ENCODE measurements at regions not wholly inside any gene's neighbourhood (a gene's known extent, or its start where the extent isn't known, plus 50 kb on each side); places are given as distances from the start of the nearest gene placed in this dataset.
"Not testable (repeated sequence)": the region's sequence is repeated elsewhere in the genome, so short reads cannot be mapped to it uniquely, and the experiment has no call there.

DNA sequence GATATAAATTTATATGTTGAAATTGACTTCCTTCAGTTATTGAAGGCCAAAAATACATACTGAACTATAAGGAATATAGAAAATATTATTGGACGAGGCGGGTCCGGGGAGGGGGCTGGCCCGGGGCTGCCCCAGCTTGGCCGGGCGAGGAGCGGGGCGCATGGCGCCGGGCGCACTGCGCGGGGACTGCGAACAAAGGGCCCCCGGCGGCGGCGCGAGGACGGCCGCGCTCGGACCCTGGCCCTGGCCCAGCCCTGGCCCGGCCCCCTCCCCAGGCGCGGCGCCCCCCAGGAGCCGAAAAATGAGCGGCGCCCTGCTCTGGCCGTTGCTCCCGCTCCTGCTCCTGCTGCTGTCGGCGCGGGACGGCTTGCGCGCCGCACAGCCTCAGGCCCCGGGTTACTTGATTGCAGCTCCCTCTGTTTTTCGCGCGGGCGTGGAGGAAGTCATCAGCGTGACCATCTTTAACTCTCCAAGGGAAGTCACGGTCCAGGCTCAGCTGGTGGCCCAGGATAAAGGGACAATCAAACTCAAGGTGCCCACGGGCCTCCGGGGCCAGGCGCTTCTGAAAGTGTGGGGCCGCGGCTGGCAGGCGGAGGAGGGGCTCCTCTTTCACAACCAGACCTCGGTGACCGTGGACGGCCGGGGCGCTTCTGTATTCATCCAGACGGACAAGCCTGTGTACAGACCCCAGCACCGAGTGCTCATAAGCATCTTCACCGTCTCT lies 1247.6 kb upstream of the PHF14 start:
- not testable (repeated sequence) for DNase-seq

DNA sequence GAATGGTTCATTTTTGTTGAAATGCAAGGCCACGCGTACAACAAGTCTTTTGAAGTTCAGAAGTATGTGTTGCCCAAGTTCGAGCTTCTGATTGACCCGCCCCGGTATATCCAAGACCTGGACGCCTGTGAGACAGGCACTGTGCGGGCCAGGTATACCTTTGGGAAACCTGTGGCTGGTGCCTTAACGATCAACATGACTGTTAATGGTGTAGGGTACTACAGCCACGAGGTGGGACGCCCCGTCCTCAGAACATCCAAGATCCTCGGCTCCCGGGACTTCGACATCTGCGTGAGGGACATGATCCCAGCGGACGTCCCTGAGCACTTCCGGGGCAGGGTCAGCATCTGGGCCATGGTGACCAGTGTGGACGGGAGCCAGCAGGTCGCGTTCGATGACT lies 1246.9 kb upstream of the PHF14 start:
- DNase-seq, result not testable (repeated sequence)

DNA sequence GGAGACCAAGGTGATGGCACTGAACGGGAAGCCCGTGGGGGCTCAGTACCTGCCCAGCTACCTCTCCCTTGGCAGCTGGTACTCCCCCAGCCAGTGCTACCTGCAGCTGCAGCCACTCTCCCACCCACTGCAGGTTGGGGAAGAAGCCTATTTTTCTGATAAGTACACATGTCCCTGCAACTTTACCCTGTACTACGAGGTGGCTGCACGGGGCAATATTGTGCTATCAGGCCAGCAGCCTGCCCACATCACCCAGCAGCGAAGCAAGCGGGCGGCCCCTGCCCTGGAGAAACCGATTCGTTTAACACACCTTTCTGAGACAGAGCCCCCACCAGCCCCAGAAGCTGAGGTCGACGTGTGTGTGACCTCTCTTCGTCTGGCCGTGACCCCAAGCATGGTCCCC lies 1246.2 kb upstream of the PHF14 start:
- not testable (repeated sequence) for DNase-seq

DNA sequence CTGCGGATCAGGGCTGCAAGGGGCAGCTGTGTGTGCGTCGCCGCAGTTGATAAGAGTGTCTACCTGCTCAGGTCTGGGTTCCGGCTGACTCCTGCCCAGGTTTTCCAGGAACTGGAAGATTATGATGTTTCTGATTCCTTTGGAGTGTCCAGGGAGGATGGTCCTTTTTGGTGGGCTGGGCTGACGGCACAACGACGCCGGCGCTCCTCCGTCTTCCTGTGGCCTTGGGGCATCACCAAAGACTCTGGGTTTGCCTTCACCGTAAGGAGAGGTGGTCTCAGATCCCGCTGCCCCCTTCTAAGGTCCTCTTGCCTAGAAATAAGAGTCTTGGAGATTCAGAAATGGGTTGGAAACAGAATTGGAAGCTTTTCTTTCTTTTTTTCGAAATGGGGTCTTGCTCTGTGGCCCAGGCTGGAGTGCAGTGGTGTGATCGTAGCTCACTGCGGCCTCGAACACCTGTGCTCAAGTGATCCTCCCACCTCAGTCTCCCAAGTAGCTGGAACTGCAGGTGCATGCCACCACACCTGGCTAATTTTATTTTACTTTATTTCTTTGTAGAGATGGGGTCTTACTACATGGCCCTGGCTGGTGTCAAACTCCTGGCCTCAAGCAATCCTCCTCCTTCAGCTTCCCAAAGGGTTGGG lies 1245.5 kb upstream of the PHF14 start:
- DNase-seq, result not testable (repeated sequence)

DNA sequence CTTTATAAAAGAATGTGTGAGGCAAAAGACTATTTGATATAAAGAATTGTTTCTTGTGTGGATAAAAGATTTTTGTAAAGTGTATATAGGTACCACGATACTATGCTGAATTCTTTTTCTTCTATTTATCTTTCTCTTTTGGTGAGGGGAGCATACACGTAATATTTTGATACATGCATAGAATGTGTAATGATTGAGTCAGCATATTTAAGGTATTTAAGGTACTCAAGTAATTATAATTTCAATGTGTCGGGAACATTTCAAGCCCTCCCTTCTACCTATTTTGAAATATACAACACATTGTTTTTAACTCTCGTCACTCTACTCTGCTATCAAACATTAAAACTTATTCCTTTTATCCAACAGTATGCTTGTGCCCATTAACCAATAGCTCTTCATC lies 1221.6 kb upstream of the PHF14 start:
- DNase-seq, result no peak

DNA sequence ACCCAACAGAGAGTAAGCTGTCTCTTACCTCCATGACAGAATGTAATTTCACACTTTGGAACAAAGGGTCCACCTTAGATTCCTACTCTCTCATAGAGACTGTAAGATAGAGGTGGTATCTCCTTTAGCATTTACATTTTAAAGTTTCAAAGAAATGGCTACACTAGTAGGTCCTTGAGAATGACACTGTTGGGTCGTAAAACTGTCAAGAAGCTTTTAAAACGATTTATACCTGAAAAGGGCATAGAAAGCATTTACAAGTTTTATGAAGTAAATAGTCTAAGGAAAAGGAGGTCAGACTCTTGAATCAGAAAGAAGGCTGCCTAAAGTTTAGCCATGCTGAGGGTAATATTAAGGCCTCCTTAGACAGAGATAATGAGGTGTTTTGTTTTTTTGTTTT lies 1212.4 kb upstream of the PHF14 start:
- DNase-seq, result no peak

DNA sequence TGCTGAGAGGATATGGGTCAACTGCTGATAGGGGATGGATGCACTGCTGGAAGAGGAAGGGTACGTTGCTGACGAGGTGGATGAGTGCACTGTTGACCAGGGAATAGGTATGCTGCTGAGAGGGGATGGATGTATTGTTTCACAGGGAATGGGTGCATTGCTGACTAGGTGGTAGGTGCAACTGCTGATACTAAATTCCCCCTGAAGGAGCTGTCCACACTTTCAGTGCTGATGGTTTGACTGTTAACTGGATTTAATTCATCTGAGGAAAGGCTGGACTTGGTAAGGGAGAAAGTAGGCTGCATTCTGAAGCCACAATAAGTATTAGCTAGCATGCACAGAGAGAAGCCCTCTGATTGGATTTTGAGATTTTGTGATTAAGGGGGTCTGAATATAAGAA lies 1196.8 kb upstream of the PHF14 start:
- no peak for DNase-seq

DNA sequence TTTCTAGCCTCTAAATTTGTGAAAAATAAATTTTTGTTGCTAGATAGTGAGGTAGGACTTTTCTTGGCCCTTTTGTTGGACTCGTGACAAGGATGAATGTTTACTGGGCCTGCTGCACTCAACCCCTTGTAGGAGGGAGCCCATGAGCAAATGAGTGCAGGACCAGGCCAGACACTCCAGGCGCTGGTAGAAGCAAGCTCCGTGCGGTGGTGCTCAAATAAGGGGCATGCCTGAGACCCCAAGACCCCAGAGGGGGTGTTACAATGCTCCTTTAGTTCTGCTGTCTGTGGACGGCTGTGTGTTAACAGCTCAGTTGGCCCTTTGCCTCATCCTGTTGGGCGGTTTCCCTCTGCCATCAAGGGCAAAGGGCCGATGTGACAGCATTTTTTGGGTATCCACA lies 1195.3 kb upstream of the PHF14 start:
- DNase-seq, result no peak

DNA sequence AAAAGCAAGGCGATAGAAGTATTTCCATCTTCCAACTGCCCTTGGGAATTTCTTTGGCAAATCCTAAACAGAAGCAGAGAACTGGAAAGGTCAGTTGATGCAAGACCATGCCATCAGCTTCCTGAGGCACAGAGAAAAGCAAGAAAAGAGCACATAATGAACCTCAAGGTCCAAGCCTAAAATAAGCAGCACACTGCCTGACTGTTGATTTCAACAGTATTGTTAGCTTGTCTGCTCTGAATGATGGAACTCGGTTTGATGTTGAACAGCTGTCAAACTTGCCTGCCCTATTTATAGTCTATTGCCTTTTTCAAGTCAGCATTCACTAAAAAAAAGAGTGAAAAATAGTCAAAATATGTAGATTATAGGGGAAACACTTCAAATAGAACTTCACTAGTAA lies 1192.0 kb upstream of the PHF14 start:
- no peak for DNase-seq

DNA sequence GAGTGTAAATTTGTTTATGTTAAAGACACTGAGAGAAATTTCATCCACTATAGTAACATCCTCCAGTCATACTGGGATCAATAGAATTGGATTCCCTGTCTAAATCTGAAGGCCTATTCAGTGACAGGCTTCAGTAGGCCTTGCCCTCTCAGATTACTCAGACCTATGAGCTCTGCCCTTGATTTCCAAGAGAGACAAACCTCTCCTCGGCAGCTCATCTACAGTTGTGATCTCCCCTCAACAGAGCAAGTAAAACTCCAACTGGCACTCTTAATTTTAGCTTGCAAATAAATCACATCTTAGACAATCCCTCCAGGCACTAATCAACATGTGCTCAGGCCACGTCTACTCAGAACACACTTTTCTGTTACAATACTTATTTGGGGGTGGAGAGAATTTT lies 1191.4 kb upstream of the PHF14 start:
- no peak for DNase-seq

DNA sequence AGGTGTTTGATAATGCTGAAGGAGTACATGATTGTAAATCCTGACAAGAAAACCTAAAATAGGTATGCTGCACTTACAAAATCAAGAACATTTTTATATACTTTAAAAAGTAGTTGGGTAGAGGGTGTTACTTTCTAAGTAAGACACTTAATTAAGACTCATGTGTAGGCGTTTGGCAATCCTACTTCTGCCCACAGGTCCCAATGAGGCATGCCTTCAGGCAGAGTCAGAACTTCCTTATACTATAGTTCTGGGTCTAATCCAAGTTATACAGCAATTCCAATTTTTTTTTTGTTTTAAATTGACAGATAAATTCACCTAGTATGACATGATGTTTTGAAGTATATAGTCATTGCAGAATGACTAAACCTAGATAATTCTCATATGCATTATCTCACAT lies 1188.5 kb upstream of the PHF14 start:
- DNase-seq, result no peak

DNA sequence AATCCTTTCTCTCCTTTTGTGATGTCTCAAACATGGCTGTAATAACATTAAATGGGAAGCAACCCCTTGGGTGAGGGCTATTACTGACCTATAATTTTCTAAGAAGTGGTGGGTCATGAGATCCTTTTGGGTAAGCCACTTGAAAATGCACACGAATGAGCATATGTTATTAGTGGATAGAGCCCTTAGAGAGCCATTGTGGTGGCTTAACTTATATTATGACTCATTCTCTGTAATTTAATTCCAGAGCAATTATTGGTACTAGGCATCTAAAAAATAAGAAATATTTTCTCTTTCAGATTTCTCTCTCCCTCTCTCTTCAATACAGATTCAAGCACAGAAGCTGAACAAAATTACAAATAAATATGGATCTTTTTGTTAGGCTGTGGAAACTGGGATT lies 1177.4 kb upstream of the PHF14 start:
- DNase-seq, result no peak

DNA sequence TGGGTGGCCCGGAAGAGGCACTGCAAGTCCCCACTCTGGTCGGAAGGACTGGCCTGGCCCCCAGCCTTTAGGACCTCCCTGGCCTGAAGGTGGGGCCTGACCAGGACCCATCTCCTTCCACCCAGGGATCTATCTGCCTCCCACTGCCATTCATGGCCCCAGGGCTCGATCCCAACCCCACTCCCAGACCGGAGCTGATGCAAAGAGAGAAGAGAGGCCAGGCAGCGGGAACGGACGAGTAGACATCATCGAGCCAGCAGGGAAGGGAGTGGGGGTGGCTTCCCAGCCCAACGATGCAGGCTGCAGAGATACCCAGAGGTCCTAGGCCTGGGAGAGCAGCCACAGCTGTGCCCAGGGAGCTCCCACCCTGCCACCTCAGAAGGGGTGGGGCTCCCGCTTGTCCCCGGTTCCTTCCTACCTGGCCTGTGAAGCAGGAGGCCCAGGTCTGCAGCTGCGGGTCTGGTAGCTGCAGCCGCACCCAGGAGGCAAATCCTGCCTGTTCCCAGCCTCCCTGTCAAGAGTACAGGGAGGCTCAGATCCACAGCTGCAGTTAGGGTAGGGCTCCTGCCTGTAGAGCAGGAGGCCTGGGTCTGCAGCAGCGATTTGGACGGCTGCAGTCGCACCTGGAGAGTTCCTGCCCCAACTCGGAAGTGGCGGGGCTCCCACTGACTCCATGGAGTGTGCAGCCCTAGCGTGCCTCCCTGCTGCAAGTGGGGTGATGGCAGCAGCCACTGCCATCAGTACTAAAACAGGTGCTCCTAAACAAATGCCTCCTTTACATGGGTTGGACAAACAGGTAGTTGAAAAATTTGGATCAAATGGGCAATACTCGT lies 1151.0 kb upstream of the PHF14 start:
- no peak for DNase-seq

DNA sequence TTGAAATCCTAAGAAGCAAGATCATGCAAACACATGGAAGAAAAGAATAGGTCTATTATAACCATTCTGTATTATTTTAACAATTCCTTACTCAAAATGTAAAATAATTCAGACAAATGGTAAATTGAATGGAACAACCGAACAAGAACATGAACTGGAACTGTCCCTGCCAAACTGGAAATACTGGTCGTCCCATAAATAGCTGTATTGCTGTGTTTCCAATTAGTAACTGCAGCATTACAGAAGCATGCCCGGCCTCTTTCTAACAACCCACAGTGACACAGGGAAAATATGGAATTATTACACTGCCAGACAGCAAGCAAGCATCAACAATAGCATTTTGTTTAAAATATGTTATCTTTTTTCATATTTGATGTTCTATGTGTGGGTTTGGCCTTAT lies 1138.5 kb upstream of the PHF14 start:
- DNase-seq, result no peak

DNA sequence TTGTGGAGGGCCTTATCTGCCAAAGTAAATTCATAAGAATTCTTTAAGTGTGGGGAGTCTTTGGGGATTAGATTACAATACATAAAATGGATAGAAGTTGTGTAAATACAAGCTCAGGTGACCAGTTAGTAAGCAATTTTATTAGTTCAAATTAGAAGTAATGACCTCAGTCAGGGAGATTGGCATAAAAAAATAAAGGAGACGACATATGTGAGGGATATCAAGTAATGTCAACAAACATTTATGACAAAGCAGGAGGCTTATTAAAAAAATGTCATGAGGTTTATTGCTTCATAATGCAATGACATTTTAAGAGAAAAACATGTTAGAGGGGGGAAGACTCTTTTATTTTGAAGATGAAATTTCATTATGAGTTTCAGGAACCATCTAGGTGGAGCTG lies 1137.0 kb upstream of the PHF14 start:
- DNase-seq, result no peak

DNA sequence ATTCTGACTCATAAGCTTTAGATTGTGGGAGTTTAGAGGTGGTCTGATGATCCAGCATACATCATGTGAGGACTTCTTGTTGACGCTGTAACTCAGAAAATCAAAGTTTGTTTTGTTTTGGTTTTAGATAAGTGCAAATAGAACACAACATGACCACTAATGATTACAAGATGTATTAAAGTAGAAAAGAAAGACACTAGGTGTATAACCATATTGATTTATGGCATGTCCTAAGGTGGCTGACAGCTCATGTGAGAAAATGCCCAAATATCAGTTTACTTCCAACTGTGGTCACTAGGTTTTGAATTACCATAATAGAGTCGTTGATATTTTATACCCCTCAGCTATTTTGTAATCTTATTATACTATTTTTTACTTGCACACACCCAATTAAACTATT lies 1131.4 kb upstream of the PHF14 start:
- no peak for DNase-seq

DNA sequence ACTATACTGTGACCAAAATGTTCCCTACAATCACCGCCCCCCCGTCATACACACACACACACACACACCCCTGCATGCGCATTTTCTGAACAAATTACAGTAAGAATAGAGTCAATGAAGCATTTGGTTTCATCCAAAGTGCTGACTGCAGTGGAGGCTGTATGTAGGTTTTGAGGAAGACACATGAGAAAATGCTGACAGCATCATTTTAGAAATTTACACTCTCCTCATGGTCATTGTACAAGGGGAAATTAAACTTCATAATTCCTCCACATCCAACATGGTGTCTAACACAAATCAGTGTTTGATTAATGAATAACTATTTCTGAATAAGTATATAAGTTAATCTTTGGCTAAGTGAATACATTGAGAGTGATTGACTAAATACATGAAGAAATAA lies 1126.8 kb upstream of the PHF14 start:
- DNase-seq, result no peak

DNA sequence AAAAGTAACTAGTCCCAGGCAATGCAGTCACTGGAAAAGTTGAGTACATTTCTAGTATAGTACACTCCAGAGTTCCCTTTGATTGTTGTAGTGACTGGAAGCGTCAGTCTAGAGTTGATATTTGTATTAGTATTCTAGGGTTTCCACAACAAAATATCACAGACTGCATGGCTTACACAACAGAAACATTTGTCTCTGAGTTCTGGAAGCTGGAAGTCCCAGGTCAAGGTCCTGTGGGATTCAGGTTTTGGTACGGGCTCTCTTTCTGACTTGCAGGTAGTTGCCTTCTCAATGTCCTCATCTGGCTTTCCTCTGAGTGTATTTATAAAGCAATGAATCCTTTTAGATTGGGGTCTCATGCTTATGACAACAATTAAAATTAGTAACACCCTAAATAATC lies 1119.1 kb upstream of the PHF14 start:
- DNase-seq, result no peak

DNA sequence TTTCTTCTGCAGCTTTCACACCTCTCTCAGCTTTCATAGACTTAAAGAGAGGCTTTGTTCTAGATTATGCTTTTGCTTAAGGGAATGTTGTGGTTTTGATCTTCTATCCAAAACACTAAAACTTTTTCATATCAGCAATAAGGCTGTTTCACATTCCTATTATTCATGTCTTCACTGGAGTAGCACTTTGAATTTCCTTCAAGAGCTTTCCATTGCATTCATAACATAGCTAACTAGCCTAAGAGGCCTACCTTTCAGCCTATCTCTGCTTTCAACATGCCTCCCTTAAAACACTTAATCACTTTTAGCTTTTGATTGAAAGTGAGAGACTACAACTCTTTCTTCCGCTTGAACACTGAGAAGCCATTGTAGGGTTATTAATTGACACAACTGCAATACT lies 1117.0 kb upstream of the PHF14 start:
- DNase-seq, result no peak

DNA sequence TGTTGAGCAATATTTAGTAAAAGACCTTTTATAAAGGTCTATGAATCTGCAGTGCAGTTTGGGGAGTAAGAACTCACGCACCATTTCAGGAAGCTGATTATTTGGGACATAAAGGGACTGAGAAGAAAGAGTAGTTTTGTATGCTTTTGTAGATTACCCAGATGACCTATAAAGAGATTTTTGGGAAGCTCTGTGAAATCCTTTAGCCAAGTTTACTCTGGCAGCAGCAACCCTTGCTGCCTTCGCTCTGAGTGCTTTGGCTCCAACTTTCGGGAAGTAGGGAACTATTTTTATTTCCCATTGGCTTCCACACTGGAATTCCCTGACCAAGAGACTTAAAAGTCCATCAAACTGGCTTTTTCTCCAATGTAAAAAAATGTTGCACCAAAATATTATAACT lies 1110.1 kb upstream of the PHF14 start:
- no peak for DNase-seq

DNA sequence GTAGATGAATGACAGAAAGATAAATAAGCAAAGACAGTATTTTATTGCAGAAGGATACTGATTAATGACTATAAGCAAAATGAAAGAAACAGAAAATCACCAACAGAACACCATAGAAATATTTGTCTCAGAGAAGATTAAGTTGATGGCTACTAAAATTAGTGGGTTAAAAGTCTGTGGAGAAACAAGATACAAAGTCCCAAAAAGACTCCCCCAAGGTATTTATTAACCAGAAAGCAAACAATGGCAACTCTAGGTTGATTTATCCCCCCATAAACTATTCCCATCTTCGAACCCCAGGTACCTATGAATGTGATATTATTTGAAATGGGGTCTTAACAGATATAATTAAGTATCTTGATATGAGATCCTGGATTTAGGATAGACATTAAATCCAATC lies 1104.5 kb upstream of the PHF14 start:
- no peak for DNase-seq

DNA sequence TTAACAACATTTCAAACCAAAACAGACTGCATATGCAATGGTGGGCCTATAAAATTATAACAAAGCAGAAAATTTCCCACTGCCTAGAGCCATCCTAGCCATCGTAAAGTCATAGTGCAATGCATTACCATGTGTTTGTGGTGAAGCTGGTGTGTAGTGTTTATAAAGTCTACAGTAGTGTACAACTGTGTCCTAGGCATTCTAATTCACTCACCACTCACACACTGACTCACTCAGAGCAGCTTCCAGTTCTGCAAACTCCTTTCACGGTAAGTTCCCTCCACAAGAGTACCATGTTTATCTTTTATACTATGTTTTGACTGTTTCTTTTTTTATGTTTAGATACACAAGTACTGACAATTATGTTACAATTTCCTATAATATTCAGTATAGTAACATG lies 1104.1 kb upstream of the PHF14 start:
- no peak for DNase-seq

DNA sequence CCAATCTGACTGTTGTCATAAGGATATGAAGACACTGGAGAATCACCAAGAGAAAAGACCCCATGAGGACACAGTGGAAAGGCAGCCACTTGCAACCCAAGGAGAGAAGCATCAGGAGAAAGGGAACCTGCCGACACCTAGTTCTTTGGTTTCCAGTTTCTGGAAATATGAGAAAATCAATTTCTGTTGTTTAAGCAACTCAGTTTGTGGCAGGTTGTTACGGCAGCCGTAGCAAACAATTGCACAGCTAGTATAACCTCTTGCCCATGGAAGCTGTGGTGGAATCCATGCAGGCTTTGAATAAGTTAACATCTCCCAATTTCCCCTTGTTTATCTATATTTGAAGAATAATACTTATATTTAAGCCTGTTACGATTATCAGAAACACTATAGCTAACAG lies 1103.0 kb upstream of the PHF14 start:
- no peak for DNase-seq

DNA sequence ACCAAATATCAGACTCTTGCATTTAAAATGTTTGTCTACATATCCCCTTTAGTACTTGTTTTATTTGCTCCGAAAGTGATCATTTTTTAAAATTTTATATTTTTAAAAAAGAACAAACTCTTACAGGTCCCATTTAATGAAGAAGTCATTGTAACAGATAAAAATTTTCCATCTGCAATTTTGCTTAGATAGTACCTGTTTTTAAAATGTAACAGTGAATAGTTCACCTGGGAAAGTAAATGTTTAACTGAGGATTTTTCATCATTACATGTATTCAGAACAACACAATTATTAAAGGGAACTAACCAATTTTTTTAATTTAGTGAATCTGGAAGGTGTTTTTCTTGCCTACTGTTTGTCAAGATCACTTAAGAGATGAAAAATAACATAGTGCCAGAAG lies 1099.5 kb upstream of the PHF14 start:
- no peak for DNase-seq

All from DMS153 (cell line).